Neural progenitor cell (in vitro differentiated cells): ENCODE measurements at regions not wholly inside any gene's neighbourhood (a gene's known extent, or its start where the extent isn't known, plus 50 kb on each side); places are given as distances from the start of the nearest gene placed in this dataset.

ENCODE experiments used
- DNase-seq: peaks from one replicate; pipeline ENCODE4 v3.0.0-alpha.2; 2016; ENCODE audit warnings: low spot score
- H2AFZ ChIP-seq: fragments of 200-600 bp; sonication (generic); replicated peaks from 2 replicates; pipeline ENCODE4 v1.6.1; 2016; ENCODE audit warnings: antibody characterized with exemption
- H3F3A ChIP-seq: fragments of 200-600 bp; sonication (generic); 2 replicates; pipeline ENCODE4 v1.6.1; 2016; ENCODE audit warnings: antibody characterized with exemption, low read depth
- H3K27ac ChIP-seq: fragments of 200-600 bp; sonication (generic); 2 replicates; pipeline ENCODE4 v1.5.1; 2016; ENCODE audit warnings: mild to moderate bottlenecking
- H3K27me3 ChIP-seq: fragments of 200-600 bp; sonication (generic); 2 replicates; pipeline ENCODE4 v1.6.1; 2016; ENCODE audit warnings: mild to moderate bottlenecking, moderate library complexity
- H3K36me3 ChIP-seq: fragments of 200-600 bp; sonication (generic); 2 replicates; pipeline ENCODE4 v1.5.1; 2016
- H3K4me1 ChIP-seq: fragments of 200-600 bp; sonication (generic); 2 replicates; pipeline ENCODE4 v1.6.1; 2016; ENCODE audit warnings: mixed run types
- H3K4me2 ChIP-seq: fragments of 200-600 bp; sonication (generic); 2 replicates; pipeline ENCODE4 v1.6.1; 2016
- H3K4me3 ChIP-seq: fragments of 200-600 bp; sonication (generic); 2 replicates; pipeline ENCODE4 v1.5.1; 2016
- H3K79me2 ChIP-seq: fragments of 200-600 bp; sonication (generic); 2 replicates; pipeline ENCODE4 v1.6.1; 2016; ENCODE audit warnings: low read depth
- H3K9ac ChIP-seq: fragments of 200-600 bp; sonication (generic); 2 replicates; pipeline ENCODE4 v1.6.1; 2016
- H3K9me3 ChIP-seq: fragments of 200-600 bp; sonication (generic); 2 replicates; pipeline ENCODE4 v1.5.1; 2016; ENCODE audit warnings: low read depth
- H4K20me1 ChIP-seq: fragments of 200-600 bp; sonication (generic); 2 replicates; pipeline ENCODE4 v1.6.1; 2016; ENCODE audit warnings: low read depth
- H3K27ac Mint-ChIP-seq: 3 replicates; pipeline ENCODE4 v1.8.0; 2021; ENCODE audit warnings: mixed read lengths
- H3K27me3 Mint-ChIP-seq: 2 replicates; pipeline ENCODE4 v1.8.0; 2022; ENCODE audit warnings: low read depth, mild to moderate bottlenecking, inconsistent platforms, moderate library complexity, mixed read lengths; ENCODE audit not compliant: insufficient read depth
- H3K36me3 Mint-ChIP-seq: 3 replicates; pipeline ENCODE4 v1.8.0; 2021; ENCODE audit warnings: mixed read lengths
- H3K4me1 Mint-ChIP-seq: 3 replicates; pipeline ENCODE4 v1.8.0; 2021; ENCODE audit warnings: mixed read lengths
- H3K4me3 Mint-ChIP-seq: 3 replicates; pipeline ENCODE4 v1.8.0; 2021; ENCODE audit warnings: mild to moderate bottlenecking, moderate library complexity, mixed read lengths
- H3K9me3 Mint-ChIP-seq: 3 replicates; pipeline ENCODE4 v1.8.0; 2020; ENCODE audit warnings: mixed read lengths
- CTCF ChIP-seq: fragments of 200-600 bp; sonication (generic); IDR thresholded peaks from 2 replicates; pipeline ENCODE4 v1.5.1; 2017; ENCODE audit warnings: antibody characterized with exemption, mild to moderate bottlenecking
- EZH2 ChIP-seq: fragments of 200-600 bp; sonication (generic); IDR thresholded peaks from 2 replicates; pipeline ENCODE4 v1.6.1; 2017; ENCODE audit warnings: antibody characterized with exemption, mild to moderate bottlenecking, moderate library complexity
- EZH2phosphoT487 ChIP-seq: fragments of 200-600 bp; sonication (generic); IDR thresholded peaks from 2 replicates; pipeline ENCODE4 v1.6.1; 2017; ENCODE audit warnings: antibody characterized with exemption

DNA sequence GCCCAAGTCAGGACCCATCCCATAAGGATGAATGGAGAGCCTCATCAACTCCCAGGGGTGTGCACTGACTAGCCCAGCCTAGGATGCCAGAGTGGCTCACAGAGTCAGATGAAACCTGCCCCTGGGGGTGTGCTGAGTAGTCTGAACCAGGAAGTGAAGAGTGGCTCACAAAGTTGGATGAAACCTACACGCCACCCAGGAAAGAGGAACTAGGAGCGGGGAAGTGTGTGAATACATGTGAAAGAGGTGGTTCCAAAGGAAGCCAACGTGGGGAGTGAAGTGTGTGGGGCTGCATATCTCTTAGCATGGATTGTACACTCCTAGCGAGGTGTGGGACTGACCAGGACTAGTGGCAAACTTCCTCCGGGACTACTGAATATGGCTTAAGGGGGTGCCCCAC, 902.1 kb upstream of the NDST4 start:
- no peaks in the 10 kb centered on the region for H3K4me1 ChIP-seq
- H3K9me3 ChIP-seq = peaks cover 13% of the 10 kb centered on the region
- Mint-ChIP-seq H3K4me3 (no peak overlapping the region), H3K36me3 (no peaks in the 10 kb centered on the region), H3K9me3 (peaks cover 56% of the 10 kb centered on the region), H3K27me3 (peaks cover 3% of the 10 kb centered on the region), H3K27ac (no peak overlapping the region), H3K4me1 (peaks cover 7% of the 10 kb centered on the region)
- DNase-seq = no peak
- H3K4me3 ChIP-seq = no peak overlapping the region
- no peaks in the 10 kb centered on the region for H3K27me3 ChIP-seq
- no peak overlapping the region for H3K27ac ChIP-seq
- no peaks in the 10 kb centered on the region for H3K79me2 ChIP-seq
- H3K9ac ChIP-seq = no peak overlapping the region
- TF ChIP-seq EZH2 = no peak
- no peak overlapping the region for H3K4me2 ChIP-seq
- H4K20me1 ChIP-seq = no peaks in the 10 kb centered on the region
- peaks cover 5% of the 10 kb centered on the region for H3F3A ChIP-seq
- no peak overlapping the region for H2AFZ ChIP-seq
- H3K36me3 ChIP-seq = peaks cover under 1% of the 10 kb centered on the region

- Mint-ChIP-seq H3K27me3 (peaks cover 3% of the 10 kb centered on the region), H3K4me1 (peaks cover 7% of the 10 kb centered on the region), H3K27ac (no peak overlapping the region), H3K4me3 (no peak overlapping the region), H3K36me3 (no peaks in the 10 kb centered on the region), H3K9me3 (peaks cover 54% of the 10 kb centered on the region)
- H4K20me1 ChIP-seq = no peaks in the 10 kb centered on the region
- H3K4me1 ChIP-seq = no peaks in the 10 kb centered on the region
- no peaks in the 10 kb centered on the region for H3K79me2 ChIP-seq
- peaks cover under 1% of the 10 kb centered on the region for H3F3A ChIP-seq
- no peak overlapping the region for H3K9ac ChIP-seq
- H3K4me3 ChIP-seq = no peak overlapping the region
- H3K27ac ChIP-seq = no peak overlapping the region
- H3K27me3 ChIP-seq = no peaks in the 10 kb centered on the region
- TF ChIP-seq EZH2phosphoT487 (no peak), EZH2 (no peak), CTCF (no peak)
- DNase-seq = no peak
- H3K9me3 ChIP-seq = peaks cover 13% of the 10 kb centered on the region
- no peaks in the 10 kb centered on the region for H3K36me3 ChIP-seq
- no peak overlapping the region for H2AFZ ChIP-seq
- no peak overlapping the region for H3K4me2 ChIP-seq
Observed at GRCh38 chr4:116015062-116015461, 901.6 kb upstream of the NDST4 start.

DNA sequence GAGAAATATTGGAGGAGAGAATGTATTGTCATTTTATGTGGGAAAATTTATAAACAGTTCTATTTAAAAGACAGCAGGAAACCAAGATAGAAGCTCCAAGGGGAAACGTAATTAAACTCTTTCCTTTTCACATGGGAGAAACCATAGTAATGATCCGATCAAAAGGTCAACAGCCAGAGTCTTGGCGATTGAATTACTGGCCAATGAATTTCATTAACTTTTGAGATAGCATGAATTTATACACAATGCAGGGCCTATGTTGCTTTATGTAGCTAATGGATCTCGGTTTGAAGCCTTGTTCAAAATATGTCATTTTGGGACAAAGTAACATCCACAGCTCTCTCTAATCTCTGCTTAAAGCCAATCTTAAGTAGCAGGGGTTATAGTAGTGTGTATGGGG, 897.5 kb upstream of the NDST4 start:
- no peaks in the 10 kb centered on the region for H3K27me3 Mint-ChIP-seq
- no peaks in the 10 kb centered on the region for H4K20me1 ChIP-seq
- H3K4me1 ChIP-seq = no peaks in the 10 kb centered on the region
- no peaks in the 10 kb centered on the region for H3K36me3 ChIP-seq
- H3K4me3 ChIP-seq = no peak overlapping the region
- peaks cover 7% of the 10 kb centered on the region for H3K4me1 Mint-ChIP-seq
- H3K9ac ChIP-seq = no peak overlapping the region
- H3F3A ChIP-seq = no peaks in the 10 kb centered on the region
- H3K9me3 ChIP-seq = peaks cover 12% of the 10 kb centered on the region
- no peak overlapping the region for H3K27ac Mint-ChIP-seq
- no peak overlapping the region for H3K4me3 Mint-ChIP-seq
- no peaks in the 10 kb centered on the region for H3K27me3 ChIP-seq
- H3K9me3 Mint-ChIP-seq = peaks cover 30% of the 10 kb centered on the region
- H3K4me2 ChIP-seq = no peak overlapping the region
- no peak overlapping the region for H3K27ac ChIP-seq
- no peaks in the 10 kb centered on the region for H3K79me2 ChIP-seq
- no peak for TF ChIP-seq EZH2phosphoT487
- DNase-seq = no peak
- H2AFZ ChIP-seq = no peak overlapping the region
- H3K36me3 Mint-ChIP-seq = no peaks in the 10 kb centered on the region

DNA sequence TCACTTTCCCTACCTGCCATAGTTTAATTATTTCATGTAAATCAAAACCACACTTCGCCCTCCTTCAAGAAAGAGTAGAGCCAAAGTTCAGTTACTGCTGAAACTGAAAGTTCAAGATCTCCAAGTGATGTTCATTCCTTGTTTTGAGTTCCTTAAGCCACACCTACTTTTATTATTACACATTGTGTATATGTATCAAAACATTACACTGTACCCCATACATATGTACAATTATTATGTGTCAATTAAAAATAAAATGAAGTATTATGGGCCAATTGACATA, 892.3 kb upstream of the NDST4 start:
- TF ChIP-seq EZH2 = no peak
- TF ChIP-seq CTCF = no peak
- TF ChIP-seq EZH2phosphoT487 = no peak
- H3K4me3 Mint-ChIP-seq = no peak overlapping the region
- no peaks in the 10 kb centered on the region for H3K36me3 ChIP-seq
- H3K27me3 ChIP-seq = no peaks in the 10 kb centered on the region
- no peaks in the 10 kb centered on the region for H3F3A ChIP-seq
- no peaks in the 10 kb centered on the region for H3K27me3 Mint-ChIP-seq
- no peak overlapping the region for H2AFZ ChIP-seq
- H3K9me3 ChIP-seq = no peaks in the 10 kb centered on the region
- H3K27ac ChIP-seq = no peak overlapping the region
- no peak overlapping the region for H3K27ac Mint-ChIP-seq
- H3K4me1 ChIP-seq = no peaks in the 10 kb centered on the region
- no peak for DNase-seq
- H3K4me2 ChIP-seq = no peak overlapping the region
- H3K4me1 Mint-ChIP-seq = peaks cover 2% of the 10 kb centered on the region
- no peak overlapping the region for H3K9ac ChIP-seq
- H3K4me3 ChIP-seq = no peak overlapping the region
- no peaks in the 10 kb centered on the region for H3K36me3 Mint-ChIP-seq
- no peaks in the 10 kb centered on the region for H3K79me2 ChIP-seq
- no peaks in the 10 kb centered on the region for H3K9me3 Mint-ChIP-seq
- H4K20me1 ChIP-seq = no peaks in the 10 kb centered on the region
